DND-41 (cell line): ENCODE measurements at regions not wholly inside any gene's neighbourhood (a gene's known extent, or its start where the extent isn't known, plus 50 kb on each side); places are given as distances from the start of the nearest gene placed in this dataset.

Experiments used
- EZH2 ChIP-seq: IDR thresholded peaks from 3 replicates; pipeline ENCODE4 v1.6.1; 2012; ENCODE audit warnings: borderline replicate concordance, low read depth, mild to moderate bottlenecking, moderate library complexity, low read length, inconsistent platforms; ENCODE audit not compliant: severe bottlenecking
- TF ChIP-seq, protein P1 (sequence below): IDR thresholded peaks from 2 replicates; pipeline ENCODE4 v1.5.1; 2012; ENCODE audit warnings: borderline replicate concordance, low read length, moderate library complexity, mild to moderate bottlenecking; ENCODE audit not compliant: poor library complexity, severe bottlenecking; ENCODE audit errors: extremely low read depth

- TF ChIP-seq, protein P1, sequence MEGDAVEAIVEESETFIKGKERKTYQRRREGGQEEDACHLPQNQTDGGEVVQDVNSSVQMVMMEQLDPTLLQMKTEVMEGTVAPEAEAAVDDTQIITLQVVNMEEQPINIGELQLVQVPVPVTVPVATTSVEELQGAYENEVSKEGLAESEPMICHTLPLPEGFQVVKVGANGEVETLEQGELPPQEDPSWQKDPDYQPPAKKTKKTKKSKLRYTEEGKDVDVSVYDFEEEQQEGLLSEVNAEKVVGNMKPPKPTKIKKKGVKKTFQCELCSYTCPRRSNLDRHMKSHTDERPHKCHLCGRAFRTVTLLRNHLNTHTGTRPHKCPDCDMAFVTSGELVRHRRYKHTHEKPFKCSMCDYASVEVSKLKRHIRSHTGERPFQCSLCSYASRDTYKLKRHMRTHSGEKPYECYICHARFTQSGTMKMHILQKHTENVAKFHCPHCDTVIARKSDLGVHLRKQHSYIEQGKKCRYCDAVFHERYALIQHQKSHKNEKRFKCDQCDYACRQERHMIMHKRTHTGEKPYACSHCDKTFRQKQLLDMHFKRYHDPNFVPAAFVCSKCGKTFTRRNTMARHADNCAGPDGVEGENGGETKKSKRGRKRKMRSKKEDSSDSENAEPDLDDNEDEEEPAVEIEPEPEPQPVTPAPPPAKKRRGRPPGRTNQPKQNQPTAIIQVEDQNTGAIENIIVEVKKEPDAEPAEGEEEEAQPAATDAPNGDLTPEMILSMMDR, result no peak
- TF ChIP-seq EZH2, result no peak
Observed at GRCh38 chr20:57088436-57088835, 178.0 kb downstream of the BMP7 start.
